Neural progenitor cell (in vitro differentiated cells): ENCODE measurements at regions not wholly inside any gene's neighbourhood (a gene's known extent, or its start where the extent isn't known, plus 50 kb on each side); places are given as distances from the start of the nearest gene placed in this dataset.

Experiments used
- EZH2 ChIP-seq: fragments of 200-600 bp; sonication (generic); IDR thresholded peaks from 2 replicates; pipeline ENCODE4 v1.6.1; 2017; ENCODE audit warnings: antibody characterized with exemption, mild to moderate bottlenecking, moderate library complexity
- TF ChIP-seq, protein P1 (sequence below): fragments of 200-600 bp; sonication (generic); IDR thresholded peaks from 2 replicates; pipeline ENCODE4 v1.5.1; 2017; ENCODE audit warnings: antibody characterized with exemption, mild to moderate bottlenecking

DNA sequence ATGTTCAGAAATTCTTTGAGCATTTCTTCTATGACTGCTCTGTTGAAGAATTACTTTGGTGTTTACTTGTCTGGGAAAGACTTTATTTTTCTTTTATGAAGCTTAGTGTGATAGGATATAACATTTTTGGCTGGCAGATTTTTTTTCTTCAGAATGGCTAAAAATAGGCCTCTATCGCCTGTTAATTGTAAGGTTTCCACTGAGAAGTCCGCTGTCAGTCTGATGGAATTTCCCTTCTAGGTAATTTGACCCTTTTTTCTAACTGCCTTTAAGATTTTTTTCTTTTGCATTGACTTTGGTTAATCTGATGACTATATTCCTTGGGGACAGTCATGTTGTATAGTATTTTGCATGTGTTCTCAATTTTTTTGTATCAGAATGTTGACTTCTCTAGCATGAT lies 590.7 kb downstream of the ADCYAP1 start:
- no peak for TF ChIP-seq EZH2
- TF ChIP-seq, protein P1, sequence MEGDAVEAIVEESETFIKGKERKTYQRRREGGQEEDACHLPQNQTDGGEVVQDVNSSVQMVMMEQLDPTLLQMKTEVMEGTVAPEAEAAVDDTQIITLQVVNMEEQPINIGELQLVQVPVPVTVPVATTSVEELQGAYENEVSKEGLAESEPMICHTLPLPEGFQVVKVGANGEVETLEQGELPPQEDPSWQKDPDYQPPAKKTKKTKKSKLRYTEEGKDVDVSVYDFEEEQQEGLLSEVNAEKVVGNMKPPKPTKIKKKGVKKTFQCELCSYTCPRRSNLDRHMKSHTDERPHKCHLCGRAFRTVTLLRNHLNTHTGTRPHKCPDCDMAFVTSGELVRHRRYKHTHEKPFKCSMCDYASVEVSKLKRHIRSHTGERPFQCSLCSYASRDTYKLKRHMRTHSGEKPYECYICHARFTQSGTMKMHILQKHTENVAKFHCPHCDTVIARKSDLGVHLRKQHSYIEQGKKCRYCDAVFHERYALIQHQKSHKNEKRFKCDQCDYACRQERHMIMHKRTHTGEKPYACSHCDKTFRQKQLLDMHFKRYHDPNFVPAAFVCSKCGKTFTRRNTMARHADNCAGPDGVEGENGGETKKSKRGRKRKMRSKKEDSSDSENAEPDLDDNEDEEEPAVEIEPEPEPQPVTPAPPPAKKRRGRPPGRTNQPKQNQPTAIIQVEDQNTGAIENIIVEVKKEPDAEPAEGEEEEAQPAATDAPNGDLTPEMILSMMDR = no peak
